Body of pancreas (tissue), 4 donors: ENCODE measurements at regions not wholly inside any gene's neighbourhood (a gene's known extent, or its start where the extent isn't known, plus 50 kb on each side); places are given as distances from the start of the nearest gene placed in this dataset.

ENCODE experiments used
- POLR2A ChIP-seq, 3 donors: fragments of 450-650 bp; IDR thresholded peaks; one replicate each; pipeline ENCODE4 v1.6.1; 2016; ENCODE audit warnings: antibody characterized with exemption in 3 of 3, mild to moderate bottlenecking in 2 of 3
- TF ChIP-seq, protein P1 (sequence below), 7 experiments: fragments of 450-650 bp in 4 of 7; fragments of 200-600 bp in 3 of 7; sonication (generic) in 3 of 7; IDR thresholded peaks; one replicate each; pipeline ENCODE4 v1.5.1; 2016 to 2019; ENCODE audit warnings: antibody characterized with exemption in 7 of 7

DNA sequence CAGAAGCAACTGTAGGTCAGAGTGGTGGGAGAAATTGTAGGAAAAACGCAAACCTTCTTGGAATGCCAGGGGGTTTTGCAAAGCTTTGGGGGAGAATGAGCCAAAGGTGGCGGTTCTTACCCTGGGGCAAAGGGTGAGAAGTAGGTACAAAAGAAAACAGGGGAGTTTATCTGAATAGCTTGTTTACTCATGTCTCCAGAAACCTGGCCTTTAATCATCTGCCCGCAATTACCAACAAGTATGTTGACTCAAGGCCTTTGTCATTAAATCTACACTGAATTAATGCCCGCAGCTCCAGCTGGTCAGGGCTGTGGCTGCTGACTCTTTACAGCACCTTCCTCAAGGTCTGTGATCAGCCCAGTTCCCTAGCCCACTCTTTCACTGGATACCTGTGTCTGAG lies 320.1 kb downstream of the CBLN1 start:
- TF ChIP-seq, protein P1, sequence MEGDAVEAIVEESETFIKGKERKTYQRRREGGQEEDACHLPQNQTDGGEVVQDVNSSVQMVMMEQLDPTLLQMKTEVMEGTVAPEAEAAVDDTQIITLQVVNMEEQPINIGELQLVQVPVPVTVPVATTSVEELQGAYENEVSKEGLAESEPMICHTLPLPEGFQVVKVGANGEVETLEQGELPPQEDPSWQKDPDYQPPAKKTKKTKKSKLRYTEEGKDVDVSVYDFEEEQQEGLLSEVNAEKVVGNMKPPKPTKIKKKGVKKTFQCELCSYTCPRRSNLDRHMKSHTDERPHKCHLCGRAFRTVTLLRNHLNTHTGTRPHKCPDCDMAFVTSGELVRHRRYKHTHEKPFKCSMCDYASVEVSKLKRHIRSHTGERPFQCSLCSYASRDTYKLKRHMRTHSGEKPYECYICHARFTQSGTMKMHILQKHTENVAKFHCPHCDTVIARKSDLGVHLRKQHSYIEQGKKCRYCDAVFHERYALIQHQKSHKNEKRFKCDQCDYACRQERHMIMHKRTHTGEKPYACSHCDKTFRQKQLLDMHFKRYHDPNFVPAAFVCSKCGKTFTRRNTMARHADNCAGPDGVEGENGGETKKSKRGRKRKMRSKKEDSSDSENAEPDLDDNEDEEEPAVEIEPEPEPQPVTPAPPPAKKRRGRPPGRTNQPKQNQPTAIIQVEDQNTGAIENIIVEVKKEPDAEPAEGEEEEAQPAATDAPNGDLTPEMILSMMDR (IDR thresholded peaks at IDR 0.05) = no peak
- no peak for TF ChIP-seq POLR2A (IDR thresholded peaks at IDR 0.05)
